GM03348 (cell line): ENCODE measurements at regions not wholly inside any gene's neighbourhood (a gene's known extent, or its start where the extent isn't known, plus 50 kb on each side); places are given as distances from the start of the nearest gene placed in this dataset.
"Not testable (repeated sequence)": the region's sequence is repeated elsewhere in the genome, so short reads cannot be mapped to it uniquely, and the experiment has no call there.

Experiments
- DNase-seq: peaks from one replicate; pipeline ENCODE4 v3.0.0; 2012; ENCODE audit warnings: low spot score

DNA sequence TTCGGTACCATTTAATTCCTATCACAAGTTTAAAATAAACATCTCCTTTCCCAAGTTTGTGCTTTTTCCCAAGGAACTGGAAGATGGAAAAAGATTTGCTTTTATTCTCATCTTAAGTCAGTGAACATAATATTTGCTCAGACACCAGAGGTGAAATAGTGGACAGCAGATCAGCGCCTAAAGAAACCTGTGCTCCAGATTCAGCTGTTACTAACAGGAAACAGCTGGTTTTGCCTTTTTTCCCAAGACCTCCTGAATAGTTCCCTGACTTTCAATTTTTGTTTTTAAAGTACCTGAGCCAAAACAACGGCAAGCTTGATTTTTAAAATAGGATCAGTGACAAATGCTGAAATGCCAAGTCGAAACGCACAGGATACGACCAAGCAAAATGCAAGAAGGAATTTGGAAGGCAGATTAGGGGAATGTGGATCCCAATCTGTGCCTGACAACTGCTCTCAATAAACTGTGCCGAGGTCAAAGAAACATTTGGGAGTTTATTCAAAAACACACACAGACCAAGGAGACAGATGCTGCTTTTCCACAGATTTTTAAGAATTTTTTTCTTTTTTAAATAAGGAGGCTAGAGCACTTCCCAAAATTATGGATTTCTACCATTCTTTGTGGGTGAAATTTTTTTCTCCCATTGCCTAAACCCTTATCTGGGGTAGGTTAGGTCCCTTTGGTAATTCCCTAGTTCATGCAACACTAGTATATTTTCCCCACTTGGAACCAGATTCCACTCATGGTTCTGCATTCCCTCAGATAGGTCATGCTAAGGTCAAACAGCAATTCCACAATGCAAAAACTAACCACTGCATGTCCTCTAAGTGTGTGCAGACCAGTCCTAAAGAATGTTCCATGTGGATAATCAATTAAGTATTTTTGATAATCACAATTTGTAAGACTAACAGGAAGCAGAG is 121.5 kb upstream of the PDE1A start:
- peak; percentile 31 for DNase-seq

DNA sequence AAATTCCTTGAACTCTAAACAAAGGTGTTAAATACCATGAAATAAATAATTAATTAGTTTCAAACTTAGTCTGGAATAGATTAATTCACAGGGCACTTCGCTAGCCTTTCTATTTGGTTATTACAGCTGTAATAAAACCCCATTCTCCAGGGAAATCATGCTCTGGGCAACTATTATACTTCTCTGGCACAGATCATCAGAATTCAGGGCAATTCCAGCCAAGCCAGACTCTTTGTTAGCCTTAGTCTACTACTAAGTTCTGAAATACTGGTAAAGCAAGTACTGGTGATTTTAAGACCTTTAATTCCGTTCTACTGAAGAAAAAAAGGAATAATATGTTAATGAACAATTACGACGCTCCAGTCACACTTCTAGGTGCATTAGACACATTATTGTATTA is 123.4 kb upstream of the PDE1A start:
- DNase-seq, result no peak

DNA sequence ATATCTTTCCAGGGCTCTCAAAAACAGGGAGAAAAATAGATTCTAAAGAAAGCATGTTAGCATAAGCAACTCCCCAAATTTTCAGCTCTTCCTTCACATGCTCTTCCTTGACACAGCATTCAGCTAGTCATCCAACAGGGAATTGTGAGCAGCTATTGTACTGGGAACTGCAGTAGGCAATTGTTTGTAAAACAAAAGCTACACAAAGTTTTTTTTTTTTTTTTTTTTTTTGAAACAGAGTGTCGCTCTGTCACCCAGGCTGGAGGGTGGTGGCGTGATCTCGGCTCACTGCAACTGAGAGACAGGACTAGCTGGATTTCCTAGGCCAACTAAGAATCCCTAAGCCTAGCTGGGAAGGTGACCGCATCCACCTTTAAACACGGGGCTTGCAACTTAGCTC is 125.4 kb upstream of the PDE1A start:
- not testable (repeated sequence) for DNase-seq

DNA sequence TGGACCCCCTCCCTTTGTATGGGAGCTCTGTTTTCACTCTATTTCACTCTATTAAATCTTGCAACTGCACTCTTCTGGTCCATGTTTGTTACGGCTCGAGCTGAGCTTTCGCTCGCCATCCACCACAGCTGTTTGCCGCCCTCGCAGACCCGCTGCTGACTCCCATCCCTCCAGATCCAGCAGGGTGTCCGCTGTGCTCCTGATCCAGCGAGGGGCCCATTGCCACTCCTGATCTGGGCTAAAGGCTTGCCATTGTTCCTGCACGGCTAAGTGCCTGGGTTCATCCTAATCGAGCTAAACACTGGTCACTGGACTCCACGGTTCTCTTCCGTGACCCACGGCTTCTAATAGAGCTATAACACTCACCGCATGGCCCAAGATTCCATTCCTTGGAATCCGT is 125.9 kb upstream of the PDE1A start:
- DNase-seq, result not testable (repeated sequence)

DNA sequence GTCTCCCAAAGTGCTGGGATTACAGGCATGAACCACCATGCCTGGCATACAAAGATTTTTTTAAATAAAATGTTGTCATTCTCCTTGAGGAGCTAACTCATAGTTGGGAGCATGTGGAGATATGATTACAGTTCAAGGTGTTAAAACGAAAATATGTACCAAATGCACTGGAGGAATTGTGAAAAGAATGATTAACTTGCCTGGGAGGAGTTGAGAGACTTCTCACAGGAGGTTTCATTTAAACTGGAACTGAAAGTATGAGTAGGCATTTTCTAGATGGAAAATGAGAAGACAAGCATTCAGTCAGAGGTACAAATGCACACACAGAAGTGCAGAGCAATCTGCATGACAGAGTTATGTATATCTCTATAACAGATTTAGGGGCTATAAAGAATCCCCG is 126.6 kb upstream of the PDE1A start:
- no peak for DNase-seq

DNA sequence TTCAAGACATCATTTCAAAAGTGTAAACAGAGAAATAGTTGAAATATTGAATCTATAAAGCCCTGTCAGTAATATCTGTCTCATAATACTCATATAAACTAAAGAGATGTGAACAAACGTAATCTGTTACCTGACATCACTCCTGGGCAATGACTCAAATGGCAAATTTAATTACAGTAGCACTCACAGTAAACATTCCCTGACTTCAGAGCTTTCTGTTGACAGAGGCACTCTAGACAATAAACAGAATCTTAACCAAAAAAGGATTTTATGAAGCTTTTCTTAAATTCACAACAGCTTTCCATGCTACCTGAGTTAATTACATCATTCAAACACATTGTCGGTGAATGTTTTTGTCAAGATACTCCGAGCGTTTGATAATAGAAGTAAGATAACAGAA is 128.1 kb upstream of the PDE1A start:
- DNase-seq, result no peak

DNA sequence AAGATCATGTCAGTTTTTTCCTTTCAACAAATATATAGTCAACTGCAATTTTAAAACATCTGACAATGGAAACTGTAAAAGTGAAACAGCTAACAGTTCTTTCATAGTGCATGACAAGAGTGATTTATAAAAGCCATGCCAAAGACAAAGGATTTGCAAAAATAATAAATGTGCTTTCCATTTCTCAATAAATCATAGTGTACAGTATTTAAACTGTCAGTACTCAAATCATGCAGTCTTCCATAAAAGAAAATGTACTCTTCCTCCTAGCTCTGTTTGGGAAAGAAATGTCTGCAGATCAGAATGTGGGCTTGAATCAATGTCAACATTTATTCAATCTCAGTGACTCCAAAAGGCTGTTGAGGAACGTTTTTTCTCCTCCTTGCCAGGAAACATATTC is 131.7 kb upstream of the PDE1A start:
- no peak for DNase-seq

DNA sequence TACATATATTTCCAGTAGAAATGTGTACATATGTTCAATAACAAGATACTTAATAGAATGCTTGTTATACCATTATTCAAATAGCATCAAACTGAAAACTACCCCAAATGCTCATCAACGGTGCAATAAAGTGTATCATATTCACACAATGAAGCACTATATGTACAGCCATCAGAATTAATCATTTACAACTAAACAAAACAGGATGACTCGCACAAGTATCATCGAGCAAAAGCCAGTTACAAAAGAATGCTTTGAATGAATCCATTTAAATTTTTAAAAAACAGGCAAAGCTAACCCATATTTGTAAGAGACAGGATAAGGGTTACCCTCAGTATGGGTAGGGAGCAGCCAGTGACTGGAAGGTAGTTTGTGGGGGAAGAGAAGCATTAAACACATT is 132.8 kb upstream of the PDE1A start:
- peak; percentile 10 for DNase-seq

DNA sequence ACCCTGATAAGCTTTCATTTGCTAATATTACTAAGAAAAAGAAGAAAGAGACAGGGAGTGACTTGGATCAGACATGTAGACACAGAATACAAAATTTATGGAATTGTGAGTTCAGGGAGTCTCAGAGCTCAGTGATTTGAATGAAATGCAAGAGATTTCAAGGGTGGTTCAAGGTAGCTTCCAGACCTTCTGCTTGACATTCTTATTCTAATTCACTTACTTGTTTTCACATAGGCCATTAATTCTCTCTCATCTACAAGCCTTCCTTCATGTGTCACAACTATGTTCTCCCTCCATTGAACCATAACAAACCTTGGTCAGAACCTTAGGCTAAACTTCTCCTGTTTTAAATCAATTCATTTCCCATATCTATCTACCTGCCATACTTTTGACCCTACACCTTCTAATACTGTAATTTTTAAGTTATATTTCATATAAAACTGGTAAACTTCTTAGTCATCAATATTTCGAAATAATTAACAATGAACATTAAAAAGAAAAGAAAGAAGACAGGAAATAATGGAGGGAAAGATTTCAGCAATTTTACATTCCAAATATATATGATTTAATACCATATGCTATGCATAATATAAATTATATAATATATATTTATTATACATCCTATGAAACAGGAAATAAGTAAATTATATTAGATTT is 139.2 kb upstream of the PDE1A start:
- DNase-seq, result no peak

DNA sequence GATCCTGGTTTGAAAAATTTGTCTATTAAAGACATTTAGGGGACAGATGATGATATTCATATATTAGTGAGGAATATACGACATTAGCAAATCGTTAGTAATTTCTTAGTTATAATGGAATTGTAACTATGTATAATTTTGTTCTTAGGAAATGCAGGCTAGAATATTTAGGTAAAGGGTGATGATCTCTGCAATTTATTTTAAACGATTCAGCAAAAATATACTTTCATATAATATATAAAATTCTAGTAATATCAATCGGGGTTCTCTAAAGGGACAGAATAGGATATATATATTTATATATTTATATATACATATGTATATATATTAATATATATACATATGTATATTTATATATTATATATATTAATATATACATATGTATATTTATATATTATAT is 142.5 kb upstream of the DNAJC10 start:
- no peak for DNase-seq

DNA sequence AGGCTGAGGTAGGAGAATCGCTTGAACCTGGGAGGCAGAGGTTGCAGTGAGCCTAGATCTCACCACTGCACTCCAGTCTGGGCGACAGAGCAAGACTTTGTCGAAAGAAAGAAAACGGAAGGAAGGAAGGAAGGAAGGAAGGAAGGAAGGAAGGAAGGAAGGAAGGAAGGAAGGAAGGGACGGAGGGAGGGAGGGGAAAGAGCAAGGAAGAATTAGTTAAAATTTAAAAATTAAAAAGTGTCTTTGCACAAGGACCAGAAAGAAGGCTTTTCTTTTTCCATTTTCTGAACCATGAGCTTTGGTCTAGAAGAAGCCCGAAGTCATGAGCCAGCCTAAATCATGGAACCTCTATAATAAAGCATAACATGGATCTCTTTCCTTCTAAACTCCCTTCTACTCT is 138.2 kb upstream of the DNAJC10 start:
- DNase-seq, result no peak

DNA sequence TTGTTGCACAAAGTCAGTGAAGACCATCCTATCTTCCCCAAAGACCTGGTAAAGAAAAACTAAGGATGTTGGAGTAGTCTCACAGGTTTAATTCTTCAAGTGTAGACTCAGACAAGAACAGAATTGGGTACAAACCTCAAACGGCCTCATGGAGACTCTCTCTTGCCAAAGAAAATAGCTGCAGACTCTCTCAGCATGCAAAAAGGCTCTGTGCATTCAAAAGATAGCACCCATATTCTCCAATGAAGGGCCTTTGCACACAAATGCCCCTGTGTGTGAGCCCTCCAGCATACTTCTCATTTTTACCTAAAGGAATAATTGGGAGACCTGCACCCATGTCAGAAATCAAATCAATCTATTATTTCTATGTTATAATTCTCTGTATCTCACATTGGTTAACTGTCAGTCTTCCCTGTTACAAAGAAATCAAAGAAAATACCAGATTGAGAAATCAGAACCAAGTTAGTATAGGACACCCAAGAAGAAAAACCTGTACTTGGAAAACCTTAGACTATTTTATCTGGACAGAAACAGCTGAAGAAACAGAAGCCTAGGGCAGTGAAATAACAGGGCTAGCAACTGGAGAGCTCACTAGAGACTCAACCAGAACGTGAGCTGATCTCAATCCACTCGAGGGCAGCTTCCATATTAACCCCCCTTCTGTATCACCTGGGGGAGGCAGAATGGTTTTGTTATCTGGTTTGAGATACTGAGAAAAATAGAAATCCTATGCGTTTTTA is 134.7 kb upstream of the DNAJC10 start:
- no peak for DNase-seq

DNA sequence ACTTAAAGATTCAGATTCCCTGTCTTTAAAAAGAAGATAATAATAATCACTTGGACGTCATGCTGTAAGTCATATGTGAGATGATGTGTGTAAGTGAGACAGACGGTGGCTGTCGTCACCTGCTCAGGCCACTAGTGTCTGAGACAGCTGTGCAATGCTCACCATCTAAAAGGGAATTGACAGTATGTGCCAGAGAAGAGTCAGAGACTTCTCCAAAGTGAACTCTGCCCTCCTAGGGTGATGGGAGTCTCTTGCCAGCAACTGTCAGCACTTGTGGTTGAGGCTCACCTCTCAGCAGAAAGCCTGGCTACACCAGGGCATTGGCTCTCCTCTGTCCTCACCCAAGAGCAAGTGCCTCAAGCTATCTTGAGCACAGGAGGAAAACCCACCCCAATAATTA is 131.6 kb upstream of the DNAJC10 start:
- DNase-seq, result no peak

DNA sequence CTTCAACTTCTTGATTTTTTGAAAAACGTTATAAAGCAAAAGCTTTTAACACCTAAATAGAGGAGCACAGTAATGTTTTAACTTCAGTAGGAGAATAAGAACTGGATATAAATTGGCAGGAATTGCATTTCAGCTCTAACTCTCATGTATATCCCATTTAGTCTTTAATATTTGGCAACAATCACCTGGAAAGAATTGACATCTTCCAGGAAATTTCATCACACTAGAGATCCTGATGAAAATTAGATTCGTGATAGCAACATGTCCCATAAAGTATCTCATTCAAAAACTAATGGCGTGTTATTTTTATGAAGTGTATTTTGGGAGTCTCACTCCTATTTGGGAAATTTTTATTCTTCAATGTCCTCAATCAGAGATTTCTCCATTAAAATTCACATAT is 131.1 kb upstream of the DNAJC10 start:
- DNase-seq, result no peak

DNA sequence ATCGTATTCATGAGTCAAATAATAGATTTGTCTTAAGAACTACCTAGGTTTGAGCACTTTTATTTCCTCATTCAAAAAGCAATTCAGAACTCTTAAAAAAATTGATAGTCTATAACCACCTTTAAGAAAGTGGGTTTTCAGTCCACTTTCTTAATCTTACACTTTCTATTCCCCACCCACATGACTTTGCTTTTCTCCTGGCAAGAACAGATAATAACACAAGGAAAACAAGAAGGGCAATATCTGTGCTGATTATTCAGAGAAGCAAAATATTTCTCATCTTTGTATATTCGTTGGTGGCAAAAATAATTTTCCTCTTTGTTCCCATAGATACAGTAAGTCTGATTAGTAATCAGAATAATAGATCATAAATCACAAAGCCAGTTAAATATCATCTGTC is 130.6 kb upstream of the DNAJC10 start:
- DNase-seq, result no peak

DNA sequence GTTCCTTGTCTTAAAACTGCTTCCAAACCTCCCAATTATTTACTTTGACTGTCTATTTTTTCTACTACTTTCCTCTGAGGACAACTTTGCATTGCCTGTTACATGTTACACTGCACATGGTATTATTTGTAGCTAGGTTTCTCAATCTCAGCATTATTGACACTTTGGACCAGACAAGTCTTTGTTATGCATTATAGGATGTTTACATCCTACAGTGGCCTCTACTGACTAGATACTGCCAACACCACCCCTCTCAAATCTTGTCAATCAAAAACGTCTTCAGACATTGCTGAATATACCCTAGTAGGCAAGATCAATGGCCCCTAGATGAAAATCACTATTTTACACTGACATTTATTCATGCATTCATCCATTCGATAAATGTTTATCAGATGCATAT is 129.6 kb upstream of the DNAJC10 start:
- no peak for DNase-seq

DNA sequence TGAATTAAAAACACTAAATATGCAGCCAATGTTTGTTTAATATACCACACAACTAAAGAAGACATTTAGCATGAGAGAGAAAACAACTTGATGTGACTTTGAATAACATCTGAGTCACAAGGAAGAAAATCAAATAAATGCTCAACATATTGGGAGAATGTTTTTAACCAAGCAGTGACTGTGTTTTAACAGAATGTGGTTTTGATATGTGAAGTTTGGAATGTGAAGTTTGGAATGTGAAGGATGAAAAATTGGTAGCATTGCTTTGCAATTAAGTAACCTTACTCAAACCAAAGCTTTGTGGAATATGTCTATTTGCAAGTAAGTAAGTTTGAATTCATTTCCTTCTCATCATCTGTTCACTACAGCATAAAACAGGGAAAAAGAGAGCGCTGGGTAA is 128.2 kb upstream of the DNAJC10 start:
- DNase-seq, result peak; percentile 61

DNA sequence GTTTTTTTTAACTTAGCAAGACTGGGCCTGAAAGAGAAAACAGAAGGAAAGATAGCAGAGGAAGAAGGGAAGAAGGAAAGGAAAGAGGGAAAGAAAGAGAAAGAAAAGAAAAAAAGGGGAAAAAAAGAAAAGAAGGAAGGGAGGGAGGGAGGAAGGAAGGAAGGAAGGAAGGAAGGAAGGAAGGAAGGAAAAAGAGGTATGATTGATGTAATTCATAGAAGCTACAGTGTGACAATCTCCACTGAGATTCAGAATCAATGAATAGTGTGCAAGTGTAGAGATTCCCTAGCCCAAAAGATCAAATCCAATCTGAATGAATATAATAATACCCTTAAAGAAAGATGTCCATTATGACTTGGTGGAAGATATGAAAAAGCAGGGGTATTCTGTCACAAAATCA is 126.9 kb upstream of the DNAJC10 start:
- no peak for DNase-seq

DNA sequence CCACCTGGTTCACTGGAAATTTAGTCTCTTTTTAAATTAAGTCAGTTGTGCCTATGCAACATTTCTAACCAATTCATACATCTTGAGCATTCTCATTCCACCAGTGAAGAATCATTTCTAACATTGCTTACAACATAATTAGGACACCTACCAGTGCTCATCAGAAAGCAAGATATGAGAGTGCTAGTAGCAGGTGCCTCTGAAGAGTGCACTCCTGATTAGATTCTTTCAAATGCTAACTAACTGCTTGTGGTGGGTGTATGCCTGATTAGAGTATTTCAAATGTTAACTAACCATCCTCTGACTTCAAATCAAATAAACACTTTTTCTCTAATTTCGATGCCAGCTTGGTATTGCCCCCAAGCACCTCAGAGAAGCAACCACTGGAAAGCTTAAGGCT is 124.3 kb upstream of the DNAJC10 start:
- no peak for DNase-seq

DNA sequence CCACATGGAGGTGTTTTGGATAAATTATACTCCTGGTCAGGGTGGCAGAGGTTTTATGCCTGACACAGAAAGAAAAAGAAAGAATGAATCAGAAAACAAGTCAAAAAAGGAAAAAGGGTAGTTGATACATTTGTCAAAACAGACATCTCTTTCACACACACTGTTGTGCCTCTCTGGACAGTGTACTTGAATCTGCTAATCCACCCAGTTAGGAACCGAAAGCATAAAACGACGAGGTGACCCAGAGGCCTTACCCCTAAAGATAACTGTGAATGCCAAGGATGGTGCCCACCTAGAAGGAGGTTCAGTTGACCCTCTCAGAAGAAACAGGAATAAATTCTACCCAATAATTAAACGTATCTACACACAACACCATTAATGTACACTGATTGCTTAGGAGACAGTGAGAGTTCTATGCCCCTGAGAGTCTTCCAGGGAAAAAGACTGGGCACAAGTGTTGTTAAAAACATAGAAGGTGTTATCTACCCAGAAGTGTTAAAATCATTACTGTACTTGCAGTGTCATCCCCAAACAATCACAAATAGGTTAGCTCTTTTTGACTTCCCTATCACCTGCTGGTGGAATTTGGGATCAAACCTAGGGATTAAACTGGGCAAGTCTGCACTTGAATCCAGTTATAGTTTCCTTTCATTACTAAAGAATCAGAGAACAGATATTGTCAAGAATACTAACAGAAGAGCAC is 123.2 kb upstream of the DNAJC10 start:
- DNase-seq, result no peak

DNA sequence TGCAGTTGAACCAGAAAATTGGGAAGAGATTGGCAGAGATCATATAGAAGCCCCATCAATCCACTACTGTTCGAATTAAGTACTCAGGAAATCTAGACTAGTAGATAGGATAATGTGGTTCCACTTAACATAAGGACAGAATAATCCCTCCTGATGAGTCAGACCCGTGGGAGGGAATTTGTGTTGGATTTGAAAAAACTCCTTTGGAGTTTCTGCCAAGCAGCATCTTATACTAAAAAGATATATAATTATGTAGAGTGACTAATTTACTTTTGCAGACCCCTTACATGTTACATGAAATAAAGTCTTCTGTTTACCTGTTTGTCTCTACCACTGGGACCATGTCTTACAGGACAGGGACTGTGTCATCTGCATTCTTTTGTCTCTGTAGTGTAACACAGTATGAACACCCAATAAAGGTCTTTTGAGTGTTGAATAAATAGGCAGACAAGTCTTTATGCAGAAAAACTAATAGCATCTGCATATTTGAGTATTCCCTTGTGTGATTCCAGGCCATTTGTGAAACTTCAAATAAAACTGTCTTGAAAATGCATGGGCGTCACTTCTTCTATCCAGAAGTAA is 122.6 kb upstream of the DNAJC10 start:
- DNase-seq, result peak; percentile 55

DNA sequence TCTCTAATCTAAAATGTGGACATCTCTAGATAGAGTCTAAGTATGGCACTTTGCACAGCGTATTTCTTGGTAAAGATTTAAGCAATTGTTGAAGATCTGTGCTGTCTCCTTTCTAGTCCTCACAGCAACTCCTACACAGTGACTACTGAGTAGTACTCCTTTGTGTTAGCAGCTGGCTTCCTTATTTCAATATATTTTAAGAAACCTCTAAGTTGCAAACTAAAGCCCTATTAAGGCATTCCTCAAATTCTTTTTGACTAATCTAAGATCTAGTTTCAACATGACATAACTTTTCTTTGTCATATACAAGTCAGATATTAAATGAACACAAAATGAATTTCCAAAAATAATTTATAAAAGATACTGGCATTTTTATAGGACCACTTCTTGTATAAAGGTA is 121.8 kb upstream of the DNAJC10 start:
- DNase-seq, result peak; percentile 55
